GM18519 (cell line): ENCODE measurements at regions not wholly inside any gene's neighbourhood (a gene's known extent, or its start where the extent isn't known, plus 50 kb on each side); places are given as distances from the start of the nearest gene placed in this dataset.
A peak's percentile ranks its signal among the peaks of the same experiment; 100 is the strongest.

ENCODE experiments used
- ATAC-seq: cut with Tn5 transposase; IDR thresholded peaks from one replicate; pipeline ENCODE4 v1.9.1; 2021; ENCODE audit warnings: mild to moderate bottlenecking, moderate library complexity; ENCODE audit not compliant: unreplicated experiment, low FRiP score

DNA sequence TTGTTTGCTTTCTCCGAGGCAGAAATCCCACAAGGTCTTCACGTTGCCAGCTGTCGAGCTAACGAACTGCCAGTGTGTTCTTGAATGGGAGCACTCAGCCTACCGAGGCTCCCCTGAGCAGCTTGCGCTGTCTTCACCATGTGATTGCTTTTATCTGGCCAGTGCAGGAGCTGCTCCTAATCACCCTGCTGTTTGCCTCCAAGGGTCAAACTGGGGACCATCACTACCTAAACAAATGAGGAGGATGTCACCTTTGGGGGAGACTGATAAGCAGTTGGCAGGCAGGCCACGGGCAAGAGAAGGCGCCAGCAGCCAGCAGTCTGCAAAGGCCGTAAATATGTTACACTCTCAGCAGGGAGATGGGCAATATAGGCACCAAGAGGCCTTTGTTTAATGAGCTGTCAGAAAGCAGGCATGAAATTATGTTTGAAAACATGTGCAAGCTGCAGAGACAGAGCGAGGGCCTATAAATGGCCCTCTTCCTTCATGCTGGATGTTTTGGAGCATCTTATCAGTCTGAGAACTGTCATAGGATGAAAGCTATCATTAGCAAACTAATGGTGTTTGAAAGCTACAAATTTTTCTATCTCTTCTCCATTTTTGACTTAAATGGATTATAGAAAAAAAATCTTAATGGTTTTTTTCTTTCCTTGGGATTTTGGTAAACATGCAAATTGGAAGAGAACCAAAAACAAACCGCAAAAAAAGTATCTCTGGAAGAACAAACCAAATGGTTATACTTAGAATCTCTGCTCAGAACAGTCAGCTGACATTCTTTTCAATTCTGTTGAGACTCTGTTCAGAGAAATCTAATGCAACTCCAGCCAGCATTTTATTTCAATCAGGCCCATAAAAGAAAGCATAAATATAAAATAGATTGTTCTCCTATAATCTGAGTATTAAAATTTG is 267.3 kb upstream of the NPVF start:
- ATAC-seq = no peak

DNA sequence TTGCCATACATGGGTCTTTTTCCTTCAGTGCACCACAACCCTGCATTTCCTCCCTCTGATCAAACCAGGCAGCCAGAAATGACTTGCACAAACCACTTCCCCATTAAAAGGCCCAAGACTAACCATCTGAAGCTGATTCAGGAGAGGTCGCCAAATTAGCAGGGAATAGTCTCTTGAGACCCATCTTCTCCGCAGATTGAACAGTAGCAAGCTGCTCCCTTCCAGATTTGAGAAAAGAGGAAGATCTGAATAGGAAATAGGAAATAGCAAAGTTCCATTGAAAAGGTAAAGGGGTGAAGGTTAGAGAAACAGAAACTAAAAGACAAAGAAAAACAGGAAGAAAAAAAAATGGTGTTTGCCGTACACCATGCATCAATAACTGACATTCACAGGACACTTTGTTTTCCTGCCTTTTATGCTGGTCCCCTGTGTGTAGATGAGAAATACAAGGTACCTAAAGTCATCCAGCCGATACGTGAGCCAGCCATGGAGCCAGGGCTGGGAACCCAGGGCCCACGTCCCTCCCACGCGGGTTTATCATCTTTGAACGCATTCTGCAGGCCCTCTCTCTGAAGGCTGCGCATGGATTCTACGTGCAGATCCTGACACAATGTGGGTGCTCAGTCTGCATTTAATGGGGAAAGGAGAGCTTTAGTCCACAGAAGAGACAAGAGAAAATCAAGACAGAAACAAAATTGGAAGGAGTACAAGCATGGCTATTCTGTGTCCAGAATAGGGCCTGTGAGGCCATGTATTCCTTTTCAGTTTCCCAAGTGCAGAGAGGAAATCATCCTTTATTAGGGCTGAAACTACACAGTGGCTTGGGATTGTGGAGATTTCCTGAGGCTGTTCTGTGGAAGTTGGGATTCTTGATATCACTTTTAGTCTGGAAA is 268.4 kb upstream of the NPVF start:
- ATAC-seq = peak; percentile 50

DNA sequence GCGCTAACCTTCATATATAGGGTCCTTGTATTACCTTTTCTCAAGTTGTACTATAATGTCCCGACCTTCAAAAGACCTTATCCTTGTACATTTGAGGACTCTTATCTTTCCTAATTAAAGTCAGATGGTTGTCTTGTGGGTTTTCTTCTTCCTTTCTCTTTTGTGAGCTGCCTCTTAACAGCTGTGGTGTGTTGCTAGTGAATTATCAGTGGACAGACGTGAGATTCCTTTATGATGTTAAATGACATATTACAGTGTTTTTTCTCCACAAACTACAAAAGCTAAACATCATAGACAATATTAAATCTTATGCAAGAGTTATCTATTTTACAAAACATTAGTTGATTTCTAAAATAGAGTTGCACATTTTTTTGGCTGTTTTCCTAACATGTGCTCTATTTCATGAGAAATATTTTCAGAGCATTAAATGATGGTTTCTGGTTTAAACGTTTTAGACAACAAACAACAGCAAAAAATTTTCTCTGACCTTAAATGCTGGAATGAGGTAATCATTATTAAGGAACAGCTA is 272.2 kb upstream of the NPVF start:
- ATAC-seq = no peak

DNA sequence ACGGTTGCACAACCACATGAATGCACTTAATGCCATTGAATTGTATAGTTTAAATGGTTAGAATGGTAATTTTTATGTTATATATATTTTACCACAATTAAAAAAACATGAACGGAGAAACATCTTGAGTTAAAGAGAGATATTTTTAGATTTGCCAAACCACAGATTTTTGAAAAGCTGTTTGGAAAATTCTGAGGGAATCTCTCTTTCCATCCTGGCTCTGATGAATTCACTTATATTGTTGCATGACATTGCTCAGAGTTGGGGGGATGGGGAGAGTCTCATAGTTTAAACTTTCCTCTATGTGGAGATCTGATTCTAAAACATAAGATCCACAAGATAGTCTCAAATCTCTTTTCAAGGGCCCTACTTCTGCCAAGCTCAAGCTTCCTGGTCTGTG is 275.0 kb upstream of the NPVF start:
- no peak for ATAC-seq

DNA sequence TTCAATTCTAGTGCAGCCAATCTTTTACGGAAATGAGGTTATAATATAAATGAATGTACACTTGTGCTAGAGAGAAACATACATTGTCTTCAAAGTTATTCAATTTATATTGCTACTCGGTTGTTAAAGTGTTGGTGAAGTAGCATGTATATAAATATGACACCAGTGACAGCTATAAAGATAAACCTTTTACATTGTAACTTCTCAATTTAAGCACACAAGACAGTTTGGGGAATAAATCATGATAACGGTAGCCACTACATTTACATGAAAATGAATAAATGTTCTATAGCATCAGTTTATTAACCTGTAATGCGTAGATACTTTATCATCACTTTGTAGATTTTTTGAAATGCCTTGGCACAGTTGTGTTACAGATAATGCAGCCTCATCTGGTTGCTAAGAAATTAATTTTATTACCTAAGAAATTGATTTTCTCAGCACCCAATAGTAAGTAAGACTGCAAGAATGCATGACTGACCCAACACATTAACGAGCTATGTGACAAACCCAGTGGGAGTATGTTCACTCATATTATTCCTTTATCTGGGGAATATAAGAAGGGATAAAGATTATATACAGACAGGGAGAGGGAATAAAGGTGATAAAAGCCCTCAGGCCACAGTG is 283.9 kb upstream of the NPVF start:
- ATAC-seq = no peak

DNA sequence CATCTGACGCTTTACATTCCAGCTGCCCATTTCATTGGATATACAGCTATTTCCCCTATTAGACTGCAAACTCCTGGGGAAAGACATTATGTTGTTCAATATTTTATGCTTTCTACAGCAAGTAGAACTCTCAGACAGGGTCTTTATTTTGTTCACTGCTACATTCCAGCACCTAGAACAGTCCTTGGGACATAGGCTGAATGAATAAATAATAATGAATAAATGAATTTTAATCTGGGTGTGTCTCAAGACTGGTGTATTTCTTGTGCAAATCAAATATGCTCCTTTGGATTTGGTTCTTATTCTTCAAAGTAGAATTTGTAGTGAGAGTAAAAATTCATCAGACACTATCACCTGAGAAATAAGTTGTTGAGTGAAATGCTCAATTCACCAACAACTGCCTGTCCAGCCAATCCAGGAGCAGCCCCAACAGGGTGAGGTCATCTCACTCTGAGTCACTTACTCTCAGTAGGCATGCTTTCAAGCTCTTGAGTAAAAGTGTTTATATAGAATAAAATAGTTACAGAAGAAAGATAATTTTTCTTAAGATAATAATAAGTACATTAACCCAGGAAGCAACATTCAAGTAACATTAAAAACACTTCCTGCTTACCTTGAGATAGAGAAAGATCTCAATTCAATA is 287.5 kb upstream of the NPVF start:
- no peak for ATAC-seq

DNA sequence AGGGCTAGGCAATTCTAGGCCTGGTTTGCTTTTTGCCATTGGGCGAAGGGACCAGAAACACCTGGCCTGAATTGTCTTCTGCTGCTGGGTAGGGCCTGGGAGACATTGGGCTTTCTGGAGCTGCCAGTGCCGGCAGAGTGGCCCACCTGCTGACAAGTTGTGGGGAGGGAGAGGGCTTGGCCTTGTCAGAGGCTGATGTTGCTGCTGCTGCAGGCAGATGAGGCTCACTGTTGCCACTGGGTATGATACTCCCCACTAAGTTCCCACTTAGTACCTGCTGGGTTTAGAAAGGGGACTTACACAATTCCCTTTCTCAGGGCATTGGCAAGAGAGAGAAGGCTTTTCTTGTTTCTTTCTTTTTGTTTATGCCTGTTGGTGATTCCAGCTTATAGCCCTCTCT is 289.6 kb upstream of the NPVF start:
- ATAC-seq = no peak

DNA sequence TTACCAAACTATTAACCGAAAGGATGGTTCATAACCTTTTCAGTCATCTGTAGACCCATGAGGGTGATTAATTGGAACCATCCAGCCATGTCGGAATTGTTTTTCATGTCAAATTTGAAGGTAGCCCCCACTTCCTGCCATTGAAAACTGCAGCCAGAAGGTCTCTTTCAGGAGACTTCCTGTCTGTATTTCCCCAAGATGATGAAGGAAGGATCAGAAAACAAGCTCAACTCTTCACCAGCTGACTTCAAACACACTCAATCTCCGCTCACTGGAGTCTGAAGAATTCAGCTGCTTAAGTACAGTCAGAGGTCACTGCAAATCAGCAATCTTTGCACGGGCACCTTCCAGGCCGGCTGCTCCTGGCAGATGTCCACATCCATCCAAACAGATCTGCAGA is 291.7 kb upstream of the NPVF start:
- ATAC-seq = no peak

DNA sequence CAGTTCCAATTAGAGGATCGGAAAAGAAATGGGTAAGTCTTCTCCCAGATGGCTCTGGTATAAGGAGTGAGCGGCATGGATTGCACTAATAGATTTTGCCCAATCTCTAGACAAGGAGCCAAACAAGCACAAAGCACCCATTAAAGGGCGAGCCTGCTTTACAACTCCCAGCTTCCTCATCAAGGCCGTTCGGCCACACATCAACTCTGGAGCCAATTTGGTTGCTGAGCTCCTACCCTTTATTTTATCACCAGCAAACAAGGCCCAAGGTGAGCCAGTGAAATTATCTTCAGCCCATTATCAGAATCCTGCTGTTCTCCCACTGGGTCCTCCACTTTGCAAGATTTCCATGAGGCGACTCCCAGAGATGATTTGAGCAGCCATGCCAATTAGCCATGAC is 292.2 kb upstream of the NPVF start:
- ATAC-seq = no peak

DNA sequence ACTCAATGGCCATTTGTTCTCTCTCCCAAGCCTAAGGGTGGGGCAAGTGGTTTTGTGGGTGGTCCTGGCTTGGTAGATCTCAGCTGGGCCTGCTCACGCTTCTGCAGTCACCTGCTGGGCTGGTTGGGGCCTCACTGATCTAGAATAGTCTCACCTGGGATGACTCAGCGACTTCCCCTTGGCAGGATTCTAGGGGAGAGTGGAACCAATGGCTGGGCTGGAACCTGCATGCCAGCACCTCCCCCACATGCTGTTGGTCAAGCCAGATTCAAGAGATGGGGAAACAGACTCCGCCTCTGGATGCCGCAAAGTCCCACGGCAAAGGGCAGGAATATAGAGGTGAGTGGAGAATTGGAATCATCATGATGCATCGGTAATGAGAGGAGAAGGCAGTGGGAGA is 292.9 kb upstream of the NPVF start:
- no peak for ATAC-seq

DNA sequence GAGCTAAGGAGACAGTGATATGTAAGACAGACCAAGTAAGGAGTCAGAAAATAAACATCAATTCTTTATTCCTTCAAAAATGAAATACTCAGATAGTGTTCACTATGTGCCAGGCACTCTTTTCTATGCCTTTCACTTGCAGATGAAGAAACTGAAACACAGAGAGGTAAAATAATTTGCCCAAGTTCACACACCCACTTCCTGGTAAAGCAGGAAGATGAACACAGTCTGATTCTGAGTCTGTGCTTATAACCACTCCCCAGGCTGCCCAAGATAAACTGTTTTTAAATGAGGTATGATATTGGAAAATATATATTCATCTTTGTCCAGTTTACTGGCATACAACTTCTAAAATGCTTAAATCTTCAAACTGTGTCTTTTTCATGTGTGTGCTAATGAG is 294.4 kb upstream of the NPVF start:
- ATAC-seq = no peak

DNA sequence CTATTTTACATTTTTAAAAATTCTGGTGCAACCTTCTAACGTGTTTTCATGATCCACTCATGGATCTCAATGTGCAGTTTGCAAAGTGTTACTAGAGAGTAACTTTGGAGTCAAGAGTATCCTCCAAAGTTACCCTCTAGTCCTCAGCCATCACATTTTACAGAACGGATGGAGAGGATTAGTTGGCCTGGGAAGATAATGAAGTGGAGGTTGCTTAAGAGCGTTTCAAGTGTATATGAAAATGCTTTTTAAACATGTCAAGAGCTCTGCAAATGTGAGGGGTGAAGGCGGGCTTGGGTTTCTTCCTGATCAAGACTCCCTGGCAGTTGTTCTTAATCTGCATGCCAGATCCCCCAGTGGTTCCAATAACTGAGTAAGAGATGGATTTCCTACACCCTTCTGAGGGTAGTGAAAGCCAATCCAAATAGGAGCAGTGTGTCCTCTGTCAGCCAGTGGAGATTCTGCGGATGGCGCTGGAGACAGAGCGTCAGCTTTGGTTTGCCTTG is 299.4 kb upstream of the NPVF start:
- no peak for ATAC-seq

DNA sequence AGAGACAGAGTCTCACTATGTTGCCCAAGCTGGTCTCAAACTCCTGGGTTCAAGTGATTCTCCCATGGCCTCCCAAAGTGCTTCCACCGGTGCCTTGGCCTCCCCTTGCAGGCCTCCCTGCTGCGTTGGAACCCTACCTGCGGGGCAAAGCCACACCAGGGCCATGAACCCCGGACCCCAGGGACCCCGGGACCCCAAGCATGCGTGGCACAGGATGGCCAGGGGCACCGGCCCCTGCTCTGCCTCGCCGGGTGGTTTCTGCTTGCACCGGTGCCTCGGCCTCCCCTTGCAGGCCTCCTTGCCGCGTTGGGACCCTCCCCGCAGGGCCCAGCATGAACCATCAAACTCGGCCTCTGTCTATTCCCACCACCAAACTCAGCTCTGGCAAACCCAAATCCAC is 301.0 kb upstream of the NPVF start:
- ATAC-seq = no peak

DNA sequence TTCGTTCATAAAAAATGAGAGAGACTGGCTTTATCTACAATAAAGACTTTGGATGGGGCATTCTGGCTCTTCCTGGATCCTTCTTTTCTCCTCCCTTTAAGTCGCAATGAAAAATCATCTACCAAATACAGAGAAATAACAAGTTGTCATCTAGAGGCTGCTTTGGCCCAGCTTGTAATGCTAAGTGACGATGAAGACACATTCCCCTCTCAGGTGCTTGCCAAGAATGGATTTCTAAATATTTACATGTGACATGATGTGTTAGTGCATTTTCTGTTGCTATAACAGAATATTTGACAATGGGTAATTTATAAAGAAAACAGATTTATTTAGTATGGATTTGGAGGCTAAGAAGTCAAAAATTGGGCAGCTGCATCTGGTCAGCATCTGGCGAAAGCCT is 308.6 kb upstream of the NPVF start:
- no peak for ATAC-seq

DNA sequence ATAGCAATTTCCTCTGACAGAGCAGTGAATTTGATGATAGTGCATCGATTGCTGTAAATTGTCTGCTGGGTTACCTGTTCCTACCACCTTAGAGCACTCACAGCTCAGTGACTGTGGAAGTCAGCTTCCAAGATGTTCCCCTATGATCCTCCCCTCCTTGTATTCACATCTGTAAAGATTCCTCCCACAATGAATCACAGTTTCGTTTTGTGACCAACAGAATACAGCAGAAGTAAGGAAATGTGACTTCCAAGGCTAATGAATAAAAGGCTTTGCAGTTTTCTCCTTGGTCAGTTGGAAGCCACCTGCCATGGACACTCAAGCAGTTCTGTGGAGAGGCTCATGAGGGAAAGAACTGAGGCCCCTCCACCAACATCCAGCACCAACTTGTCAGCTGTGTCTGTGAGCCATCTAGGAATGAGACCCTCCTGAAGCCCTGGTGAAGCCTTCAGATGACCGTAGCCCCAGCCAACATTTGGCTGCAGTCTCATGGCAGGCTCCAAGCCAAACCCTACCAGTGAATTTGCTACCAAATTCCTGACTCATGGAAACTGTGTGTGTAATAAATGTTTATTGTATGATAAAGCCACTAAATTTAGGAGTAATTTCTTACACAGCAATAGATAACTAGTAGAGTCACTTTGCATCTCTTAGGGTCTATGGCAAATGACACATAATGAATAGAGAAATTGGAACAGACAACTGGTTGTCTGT is 309.5 kb upstream of the NPVF start:
- no peak for ATAC-seq

DNA sequence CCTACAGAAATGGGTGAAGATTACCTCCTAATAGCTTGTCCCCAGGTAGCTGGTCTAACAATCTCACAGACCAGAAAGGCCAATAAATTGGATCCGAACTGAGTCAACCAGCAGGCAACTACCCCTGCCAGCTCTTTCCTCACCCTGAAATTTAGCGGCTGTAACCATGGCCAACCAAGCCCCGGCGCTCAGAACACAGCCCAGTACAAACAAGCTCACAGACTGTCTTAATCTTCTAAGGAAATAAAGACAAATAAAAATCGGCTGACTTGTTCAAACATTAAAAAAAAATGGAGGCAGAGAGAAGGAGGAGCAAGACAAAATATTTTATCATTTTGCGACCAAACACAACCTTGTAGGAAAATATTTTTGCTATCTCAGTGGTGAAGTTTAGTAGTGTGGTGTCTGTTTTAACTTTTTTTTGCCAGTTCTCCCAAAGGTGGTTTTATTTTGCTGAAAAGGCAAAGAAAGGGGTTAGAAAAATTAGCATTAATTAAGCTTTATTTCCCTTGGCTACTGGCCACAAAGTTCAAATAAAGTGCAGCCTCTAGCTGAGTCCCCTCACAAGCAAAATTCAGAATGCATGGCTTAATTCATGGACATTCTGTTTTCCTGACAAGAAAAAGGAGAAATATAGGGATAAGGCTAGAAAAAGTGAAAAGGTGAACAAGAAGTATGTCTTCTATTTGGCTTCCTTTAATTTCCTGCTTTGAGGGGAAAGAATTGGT is 313.0 kb upstream of the NPVF start:
- ATAC-seq = no peak

DNA sequence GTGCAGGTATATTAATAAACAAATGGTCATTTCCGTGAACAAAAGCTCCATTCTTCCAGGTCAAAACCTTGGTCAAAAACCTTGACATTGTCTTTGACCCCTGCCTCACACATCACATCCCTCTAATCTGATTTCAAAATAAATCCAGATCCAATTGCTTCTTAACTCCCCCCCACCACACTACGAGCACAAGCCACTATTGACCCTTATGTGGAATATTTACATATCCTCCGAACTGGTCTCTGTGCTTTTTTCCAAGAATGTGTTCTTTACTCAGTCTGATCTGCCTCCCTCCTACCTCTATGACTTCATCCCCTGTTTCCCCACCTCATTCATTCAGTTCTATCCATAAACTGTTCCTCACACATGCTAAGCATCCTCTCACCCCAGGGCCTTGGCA is 313.6 kb upstream of the NPVF start:
- ATAC-seq = no peak

DNA sequence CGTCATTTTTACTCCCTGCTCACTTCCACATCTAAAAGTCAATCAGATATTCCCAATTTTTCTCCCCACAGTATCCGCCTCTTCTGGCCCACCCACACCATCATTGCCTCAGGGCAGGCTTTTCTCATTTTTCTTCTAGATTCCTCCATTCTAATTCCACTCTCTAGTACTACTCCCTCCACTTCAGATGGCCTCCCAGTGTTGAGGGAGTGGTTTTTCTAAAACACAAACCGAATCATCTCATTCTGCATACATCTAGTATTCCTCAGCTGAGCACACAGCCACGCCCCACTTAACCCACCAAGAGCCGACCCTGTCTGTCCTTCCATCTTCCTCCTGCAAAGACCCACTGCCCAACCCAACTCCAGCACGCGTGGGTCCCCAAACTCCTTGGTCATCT is 314.9 kb upstream of the NPVF start:
- ATAC-seq = no peak

DNA sequence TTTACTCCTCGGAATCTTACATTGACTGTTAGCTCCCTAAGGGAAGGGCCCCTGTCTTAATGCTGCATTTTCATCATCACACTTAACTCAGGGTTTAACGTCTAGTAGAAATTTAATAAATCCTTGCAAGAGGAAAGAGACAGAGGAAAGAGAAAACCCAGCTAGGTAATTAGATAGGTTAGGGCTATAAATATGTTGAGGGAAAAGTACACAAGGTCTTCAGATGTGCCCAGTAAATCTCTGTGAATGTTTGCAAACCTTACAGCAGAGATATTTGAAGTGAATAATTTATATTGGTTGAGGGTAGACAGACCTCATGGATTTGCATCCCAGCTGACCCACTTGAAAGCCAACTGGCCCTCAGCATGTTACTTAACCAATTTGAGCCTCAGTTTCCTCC is 315.5 kb upstream of the NPVF start:
- no peak for ATAC-seq
